ENCODE measurements at regions not wholly inside any gene's neighbourhood (a gene's known extent, or its start where the extent isn't known, plus 50 kb on each side); places are given as distances from the start of the nearest gene placed in this dataset.
A peak's percentile ranks its signal among the peaks of the same experiment; 100 is the strongest.

DNA sequence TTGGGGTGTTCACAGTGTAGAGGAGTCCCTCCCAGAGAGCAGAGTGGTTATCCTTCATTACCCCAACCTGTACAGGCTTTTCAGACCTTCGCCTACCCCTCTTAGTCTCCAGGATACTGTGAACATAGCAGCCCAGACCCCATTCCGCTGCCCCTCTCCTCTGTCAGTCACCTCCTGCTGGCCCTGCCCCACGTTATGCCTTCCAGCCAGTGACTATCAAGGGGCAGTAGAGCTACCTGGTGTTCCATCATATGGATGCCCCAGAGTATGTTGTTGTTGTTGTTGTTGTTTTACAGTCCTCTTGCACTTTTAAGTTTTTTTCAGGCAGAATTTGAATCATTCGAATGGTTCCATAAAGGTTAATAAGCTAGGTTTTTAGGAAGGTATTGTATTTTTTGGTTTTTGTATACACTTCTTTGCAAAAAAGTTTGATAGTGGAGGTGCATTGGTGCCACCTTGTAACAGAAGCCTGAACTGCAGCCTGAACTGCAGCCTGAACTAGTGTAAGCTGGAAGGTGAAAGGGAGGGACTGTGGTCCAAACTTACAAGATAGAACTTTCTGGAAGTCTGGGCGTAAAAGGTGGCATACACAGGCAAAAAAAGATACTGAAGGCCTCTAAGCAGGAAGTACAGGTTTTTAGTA lies 101.4 kb upstream of the RAB40AL start:
- Histone ChIP-seq H3K4me3 (ENCODE audit: low read depth, low read length) (no peak overlapping the region), H3K27me3 (replicated peaks) (no peaks in the 10 kb centered on the region), H3K36me3 (replicated peaks) (no peaks in the 10 kb centered on the region), H3K27ac (no peak overlapping the region)
- TF ChIP-seq CTCF (IDR thresholded peaks at IDR 0.05; ENCODE audit: low read depth, low read length, missing control alignments), result peak; percentile 73
- in situ Hi-C loops (cut with HindIII; ENCODE audit: low pct_ligation_motif_present, low sequenced_read_pairs), result no loop called here
- peak; percentile 43 for DNase-seq

- no peak for TF ChIP-seq CTCF (IDR thresholded peaks at IDR 0.05; ENCODE audit: low read depth, low read length, missing control alignments)
- Histone ChIP-seq H3K36me3 (replicated peaks) (no peaks in the 10 kb centered on the region), H3K27ac (no peak overlapping the region), H3K4me3 (ENCODE audit: low read depth, low read length) (no peak overlapping the region), H3K27me3 (replicated peaks) (no peaks in the 10 kb centered on the region)
- no peak for DNase-seq
- in situ Hi-C loops (cut with HindIII; ENCODE audit: low pct_ligation_motif_present, low sequenced_read_pairs), result no loop called here
Observed at GRCh38 chrX:102837847-102838246, 99.2 kb upstream of the RAB40AL start.

GRCh38 chrX:102840871-102841705 lies 96.0 kb upstream of the RAB40AL start:
- no peak overlapping the region for H3K4me3 ChIP-seq (ENCODE audit: low read depth, low read length)
- in situ Hi-C loops (cut with HindIII; ENCODE audit: low pct_ligation_motif_present, low sequenced_read_pairs), result no loop called here
- TF ChIP-seq CTCF (IDR thresholded peaks at IDR 0.05; ENCODE audit: low read depth, low read length, missing control alignments), result peak; percentile 52
- H3K36me3 ChIP-seq (replicated peaks), result no peaks in the 10 kb centered on the region
- peak; percentile 8 for DNase-seq
- no peak overlapping the region for H3K27ac ChIP-seq
- no peaks in the 10 kb centered on the region for H3K27me3 ChIP-seq (replicated peaks)

DNA sequence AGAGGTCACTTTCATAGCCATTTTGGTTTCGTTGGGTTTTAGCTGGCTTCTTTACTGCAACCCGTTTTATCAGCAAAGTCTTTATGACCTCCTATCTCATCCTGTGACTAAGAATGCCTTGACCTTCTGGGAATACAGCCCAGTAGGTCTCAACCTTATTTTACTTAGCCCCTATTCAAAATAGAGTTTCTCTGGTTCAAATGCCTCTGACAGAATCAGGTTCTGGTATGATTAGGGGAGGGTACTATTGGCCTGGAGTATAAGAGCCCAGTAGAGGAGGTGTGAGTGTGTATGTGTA lies 95.4 kb upstream of the RAB40AL start:
- Histone ChIP-seq H3K4me3 (ENCODE audit: low read depth, low read length) (no peak overlapping the region), H3K36me3 (replicated peaks) (no peaks in the 10 kb centered on the region), H3K27me3 (replicated peaks) (no peaks in the 10 kb centered on the region), H3K27ac (no peak overlapping the region)
- in situ Hi-C loops (cut with HindIII; ENCODE audit: low pct_ligation_motif_present, low sequenced_read_pairs), result no loop called here
- no peak for DNase-seq
- TF ChIP-seq CTCF (IDR thresholded peaks at IDR 0.05; ENCODE audit: low read depth, low read length, missing control alignments), result no peak

GRCh38 chrX:102845020-102845419 lies 92.1 kb upstream of the RAB40AL start:
- TF ChIP-seq CTCF (IDR thresholded peaks at IDR 0.05; ENCODE audit: low read depth, low read length, missing control alignments), result no peak
- in situ Hi-C loops (cut with HindIII; ENCODE audit: low pct_ligation_motif_present, low sequenced_read_pairs), result no loop called here
- Histone ChIP-seq H3K36me3 (replicated peaks) (no peaks in the 10 kb centered on the region), H3K4me3 (ENCODE audit: low read depth, low read length) (no peak overlapping the region), H3K27me3 (replicated peaks) (no peaks in the 10 kb centered on the region), H3K27ac (no peak overlapping the region)
- DNase-seq, result no peak

Data from brain microvascular endothelial cell (primary cell).